ENCODE measurements at regions not wholly inside any gene's neighbourhood (a gene's known extent, or its start where the extent isn't known, plus 50 kb on each side); places are given as distances from the start of the nearest gene placed in this dataset.

- TF ChIP-seq EZH2 (IDR thresholded peaks at IDR 0.05) (no peak), EZH2phosphoT487 (IDR thresholded peaks at IDR 0.05; ENCODE audit: borderline replicate concordance) (no peak), SP1 (IDR thresholded peaks at IDR 0.05; ENCODE audit: low read depth) (no peak), POLR2A (IDR thresholded peaks at IDR 0.05; ENCODE audit: borderline replicate concordance, extremely low read depth, insufficient read depth, insufficient read length) (no peak), EGR1 (IDR thresholded peaks at IDR 0.05; ENCODE audit: low read depth) (no peak), POLR2AphosphoS5 (IDR thresholded peaks at IDR 0.05; ENCODE audit: low read depth, low read length) (no peak), YY1 (IDR thresholded peaks at IDR 0.05; ENCODE audit: extremely low read depth, insufficient replicate concordance, low read depth, low read length) (no peak), CEBPB (IDR thresholded peaks at IDR 0.05; ENCODE audit: low read depth) (no peak), SRF (IDR thresholded peaks at IDR 0.05; ENCODE audit: low read depth) (no peak), JUND (IDR thresholded peaks at IDR 0.05) (no peak)
- TF ChIP-seq, protein P1, sequence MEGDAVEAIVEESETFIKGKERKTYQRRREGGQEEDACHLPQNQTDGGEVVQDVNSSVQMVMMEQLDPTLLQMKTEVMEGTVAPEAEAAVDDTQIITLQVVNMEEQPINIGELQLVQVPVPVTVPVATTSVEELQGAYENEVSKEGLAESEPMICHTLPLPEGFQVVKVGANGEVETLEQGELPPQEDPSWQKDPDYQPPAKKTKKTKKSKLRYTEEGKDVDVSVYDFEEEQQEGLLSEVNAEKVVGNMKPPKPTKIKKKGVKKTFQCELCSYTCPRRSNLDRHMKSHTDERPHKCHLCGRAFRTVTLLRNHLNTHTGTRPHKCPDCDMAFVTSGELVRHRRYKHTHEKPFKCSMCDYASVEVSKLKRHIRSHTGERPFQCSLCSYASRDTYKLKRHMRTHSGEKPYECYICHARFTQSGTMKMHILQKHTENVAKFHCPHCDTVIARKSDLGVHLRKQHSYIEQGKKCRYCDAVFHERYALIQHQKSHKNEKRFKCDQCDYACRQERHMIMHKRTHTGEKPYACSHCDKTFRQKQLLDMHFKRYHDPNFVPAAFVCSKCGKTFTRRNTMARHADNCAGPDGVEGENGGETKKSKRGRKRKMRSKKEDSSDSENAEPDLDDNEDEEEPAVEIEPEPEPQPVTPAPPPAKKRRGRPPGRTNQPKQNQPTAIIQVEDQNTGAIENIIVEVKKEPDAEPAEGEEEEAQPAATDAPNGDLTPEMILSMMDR (IDR thresholded peaks at IDR 0.05 in 2 of 3, conservative IDR thresholded peaks at IDR 0.05 in 1 of 3; ENCODE audit: borderline replicate concordance in 1 of 3, insufficient read depth in 1 of 3, low read depth in 2 of 3, low read length in 2 of 3) = no peak
- TF ChIP-seq, protein P2, sequence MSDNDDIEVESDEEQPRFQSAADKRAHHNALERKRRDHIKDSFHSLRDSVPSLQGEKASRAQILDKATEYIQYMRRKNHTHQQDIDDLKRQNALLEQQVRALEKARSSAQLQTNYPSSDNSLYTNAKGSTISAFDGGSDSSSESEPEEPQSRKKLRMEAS (IDR thresholded peaks at IDR 0.05) = no peak
- TF ChIP-seq, protein P3, sequence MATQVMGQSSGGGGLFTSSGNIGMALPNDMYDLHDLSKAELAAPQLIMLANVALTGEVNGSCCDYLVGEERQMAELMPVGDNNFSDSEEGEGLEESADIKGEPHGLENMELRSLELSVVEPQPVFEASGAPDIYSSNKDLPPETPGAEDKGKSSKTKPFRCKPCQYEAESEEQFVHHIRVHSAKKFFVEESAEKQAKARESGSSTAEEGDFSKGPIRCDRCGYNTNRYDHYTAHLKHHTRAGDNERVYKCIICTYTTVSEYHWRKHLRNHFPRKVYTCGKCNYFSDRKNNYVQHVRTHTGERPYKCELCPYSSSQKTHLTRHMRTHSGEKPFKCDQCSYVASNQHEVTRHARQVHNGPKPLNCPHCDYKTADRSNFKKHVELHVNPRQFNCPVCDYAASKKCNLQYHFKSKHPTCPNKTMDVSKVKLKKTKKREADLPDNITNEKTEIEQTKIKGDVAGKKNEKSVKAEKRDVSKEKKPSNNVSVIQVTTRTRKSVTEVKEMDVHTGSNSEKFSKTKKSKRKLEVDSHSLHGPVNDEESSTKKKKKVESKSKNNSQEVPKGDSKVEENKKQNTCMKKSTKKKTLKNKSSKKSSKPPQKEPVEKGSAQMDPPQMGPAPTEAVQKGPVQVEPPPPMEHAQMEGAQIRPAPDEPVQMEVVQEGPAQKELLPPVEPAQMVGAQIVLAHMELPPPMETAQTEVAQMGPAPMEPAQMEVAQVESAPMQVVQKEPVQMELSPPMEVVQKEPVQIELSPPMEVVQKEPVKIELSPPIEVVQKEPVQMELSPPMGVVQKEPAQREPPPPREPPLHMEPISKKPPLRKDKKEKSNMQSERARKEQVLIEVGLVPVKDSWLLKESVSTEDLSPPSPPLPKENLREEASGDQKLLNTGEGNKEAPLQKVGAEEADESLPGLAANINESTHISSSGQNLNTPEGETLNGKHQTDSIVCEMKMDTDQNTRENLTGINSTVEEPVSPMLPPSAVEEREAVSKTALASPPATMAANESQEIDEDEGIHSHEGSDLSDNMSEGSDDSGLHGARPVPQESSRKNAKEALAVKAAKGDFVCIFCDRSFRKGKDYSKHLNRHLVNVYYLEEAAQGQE (IDR thresholded peaks at IDR 0.05; ENCODE audit: low read depth) = no peak
- TF ChIP-seq, protein P4, sequence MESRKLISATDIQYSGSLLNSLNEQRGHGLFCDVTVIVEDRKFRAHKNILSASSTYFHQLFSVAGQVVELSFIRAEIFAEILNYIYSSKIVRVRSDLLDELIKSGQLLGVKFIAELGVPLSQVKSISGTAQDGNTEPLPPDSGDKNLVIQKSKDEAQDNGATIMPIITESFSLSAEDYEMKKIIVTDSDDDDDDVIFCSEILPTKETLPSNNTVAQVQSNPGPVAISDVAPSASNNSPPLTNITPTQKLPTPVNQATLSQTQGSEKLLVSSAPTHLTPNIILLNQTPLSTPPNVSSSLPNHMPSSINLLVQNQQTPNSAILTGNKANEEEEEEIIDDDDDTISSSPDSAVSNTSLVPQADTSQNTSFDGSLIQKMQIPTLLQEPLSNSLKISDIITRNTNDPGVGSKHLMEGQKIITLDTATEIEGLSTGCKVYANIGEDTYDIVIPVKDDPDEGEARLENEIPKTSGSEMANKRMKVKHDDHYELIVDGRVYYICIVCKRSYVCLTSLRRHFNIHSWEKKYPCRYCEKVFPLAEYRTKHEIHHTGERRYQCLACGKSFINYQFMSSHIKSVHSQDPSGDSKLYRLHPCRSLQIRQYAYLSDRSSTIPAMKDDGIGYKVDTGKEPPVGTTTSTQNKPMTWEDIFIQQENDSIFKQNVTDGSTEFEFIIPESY (IDR thresholded peaks at IDR 0.05; ENCODE audit: extremely low read depth, insufficient replicate concordance, low read length) = no peak
Measured at GRCh38 chr5:123960526-123960925, 448.5 kb downstream of the CSNK1G3 start.

All from HCT116 (cell line).